GM23338 (cell line): ENCODE measurements at regions not wholly inside any gene's neighbourhood (a gene's known extent, or its start where the extent isn't known, plus 50 kb on each side); places are given as distances from the start of the nearest gene placed in this dataset.

ENCODE experiments used
- ATAC-seq: fragments of 200-7000 bp; cut with Tn5 transposase; 3 replicates; pipeline ENCODE4 v1.9.1; 2020
- DNase-seq: peaks from one replicate; pipeline ENCODE4 v3.0.0-alpha.2; 2015; ENCODE audit warnings: low spot score
- H2AFZ ChIP-seq: fragments of 200-600 bp; sonication (generic); 2 replicates; pipeline ENCODE4 v1.8.0; 2016; ENCODE audit warnings: antibody characterized with exemption, mild to moderate bottlenecking, moderate library complexity
- H3F3A ChIP-seq: fragments of 200-600 bp; sonication (generic); replicated peaks from 2 replicates; pipeline ENCODE4 v1.8.0; 2017; ENCODE audit warnings: antibody characterized with exemption, mixed run types, low read depth
- H3K27ac ChIP-seq: fragments of 200-600 bp; sonication (generic); 2 replicates; pipeline ENCODE4 v1.6.1; 2016; ENCODE audit warnings: low read depth
- H3K27me3 ChIP-seq: fragments of 200-600 bp; sonication (generic); 2 replicates; pipeline ENCODE4 v1.8.0; 2016; ENCODE audit warnings: mild to moderate bottlenecking, mixed run types, moderate library complexity; ENCODE audit not compliant: insufficient read depth
- H3K36me3 ChIP-seq: fragments of 200-600 bp; sonication (generic); 2 replicates; pipeline ENCODE4 v1.8.0; 2016; ENCODE audit warnings: mild to moderate bottlenecking; ENCODE audit not compliant: insufficient read depth
- H3K4me1 ChIP-seq: fragments of 200-600 bp; sonication (generic); 2 replicates; pipeline ENCODE4 v1.8.0; 2016; ENCODE audit warnings: mild to moderate bottlenecking, moderate library complexity; ENCODE audit not compliant: insufficient read depth
- H3K4me2 ChIP-seq: fragments of 200-600 bp; sonication (generic); 2 replicates; pipeline ENCODE4 v1.7.1; 2017; ENCODE audit warnings: mixed run types
- H3K4me3 ChIP-seq: fragments of 200-600 bp; sonication (generic); 2 replicates; pipeline ENCODE4 v1.6.1; 2016; ENCODE audit warnings: mixed run types
- H3K79me2 ChIP-seq: fragments of 200-600 bp; sonication (generic); replicated peaks from 2 replicates; pipeline ENCODE4 v1.8.0; 2017; ENCODE audit warnings: mild to moderate bottlenecking; ENCODE audit not compliant: insufficient read depth
- H3K9me2 ChIP-seq: fragments of 200-600 bp; sonication (generic); 2 replicates; pipeline ENCODE4 v1.8.0; 2017; ENCODE audit not compliant: insufficient read depth
- H4K20me1 ChIP-seq: fragments of 200-600 bp; sonication (generic); replicated peaks from 2 replicates; pipeline ENCODE4 v1.8.0; 2017; ENCODE audit warnings: mild to moderate bottlenecking; ENCODE audit not compliant: insufficient read depth
- H3K27ac Mint-ChIP-seq: 2 replicates; pipeline ENCODE4 v1.8.0; 2020; ENCODE audit warnings: inconsistent platforms, mild to moderate bottlenecking, moderate library complexity, mixed read lengths
- H3K27me3 Mint-ChIP-seq: 3 replicates; pipeline ENCODE4 v1.8.0; 2022; ENCODE audit warnings: low read depth, mild to moderate bottlenecking, moderate library complexity, mixed read lengths, inconsistent platforms; ENCODE audit not compliant: insufficient read depth, poor library complexity
- H3K36me3 Mint-ChIP-seq: 3 replicates; pipeline ENCODE4 v1.8.0; 2021; ENCODE audit warnings: low read depth, mild to moderate bottlenecking, inconsistent platforms, moderate library complexity, mixed read lengths
- H3K4me1 Mint-ChIP-seq: 3 replicates; pipeline ENCODE4 v1.8.0; 2020; ENCODE audit warnings: mild to moderate bottlenecking, inconsistent platforms, mixed read lengths
- H3K4me3 Mint-ChIP-seq: 3 replicates; pipeline ENCODE4 v1.8.0; 2021; ENCODE audit warnings: moderate library complexity, mild to moderate bottlenecking, inconsistent platforms, mixed read lengths
- H3K9me3 Mint-ChIP-seq: 3 replicates; pipeline ENCODE4 v1.8.0; 2020; ENCODE audit warnings: moderate library complexity, mild to moderate bottlenecking, inconsistent platforms, mixed read lengths
- CREB1 ChIP-seq: fragments of 250-450 bp; sonication (Bioruptor Pico); IDR thresholded peaks from 2 replicates; pipeline ENCODE4 v1.5.0; 2020; ENCODE audit warnings: low read depth, mild to moderate bottlenecking, moderate library complexity
- CTCF ChIP-seq, 2 experiments: fragments of 200-600 bp in 1 of 2; sonication (generic) in 1 of 2; conservative IDR thresholded peaks; 2 replicates each; pipeline versions ENCODE4 v1.5.1 to v1.6.1; 2016 to 2017; ENCODE audit warnings: antibody characterized with exemption in 2 of 2, low read depth in 2 of 2, mild to moderate bottlenecking in 2 of 2, moderate library complexity in 1 of 2
- ETS1 ChIP-seq: IDR thresholded peaks from 2 replicates; pipeline ENCODE4 v1.6.1; 2016; ENCODE audit warnings: antibody characterized with exemption
- EZH2 ChIP-seq: fragments of 200-600 bp; sonication (generic); IDR thresholded peaks from one replicate; pipeline ENCODE4 v1.8.0; 2017; ENCODE audit warnings: antibody characterized with exemption, mild to moderate bottlenecking, low read depth; ENCODE audit not compliant: unreplicated experiment
- EZH2phosphoT487 ChIP-seq: fragments of 200-600 bp; sonication (generic); IDR thresholded peaks from one replicate; pipeline ENCODE4 v1.8.1; 2018; ENCODE audit warnings: antibody characterized with exemption; ENCODE audit not compliant: unreplicated experiment
- JUNB ChIP-seq: IDR thresholded peaks from one replicate; pipeline ENCODE4 v1.6.1; 2016; ENCODE audit warnings: antibody characterized with exemption; ENCODE audit not compliant: unreplicated experiment
- NANOG ChIP-seq: IDR thresholded peaks from 2 replicates; pipeline ENCODE4 v1.6.1; 2016; ENCODE audit warnings: antibody characterized with exemption, borderline replicate concordance
- POLR2AphosphoS5 ChIP-seq: IDR thresholded peaks from 2 replicates; pipeline ENCODE4 v1.6.1; 2016; ENCODE audit warnings: antibody characterized with exemption, low read depth
- REST ChIP-seq: IDR thresholded peaks from one replicate; pipeline ENCODE4 v1.6.1; 2018; ENCODE audit warnings: antibody characterized with exemption; ENCODE audit not compliant: unreplicated experiment
- ZNF114 ChIP-seq: fragments of 250-450 bp; sonication (Bioruptor Pico); IDR thresholded peaks from 2 replicates; pipeline ENCODE4 v1.5.0; 2020; ENCODE audit warnings: mild to moderate bottlenecking, moderate library complexity
- ZNF462 ChIP-seq: fragments of 250-450 bp; sonication (Bioruptor Pico); IDR thresholded peaks from 2 replicates; pipeline ENCODE4 v1.5.0; 2020; ENCODE audit warnings: mild to moderate bottlenecking, moderate library complexity

- no peak for TF ChIP-seq CTCF (conservative IDR thresholded peaks at IDR 0.05; ENCODE audit: low read depth in 2 of 2)
Observed at GRCh38 chr5:89498699-89499098, 615.7 kb upstream of the MEF2C start (continued).

GRCh38 chr5:89493414-89493813, 610.4 kb upstream of the MEF2C start:
- no peaks in the 10 kb centered on the region for H4K20me1 ChIP-seq
- no peak overlapping the region for H3K4me2 ChIP-seq
- Mint-ChIP-seq H3K27ac (no peak overlapping the region), H3K4me3 (no peak overlapping the region), H3K9me3 (no peaks in the 10 kb centered on the region), H3K36me3 (no peaks in the 10 kb centered on the region), H3K27me3 (no peaks in the 10 kb centered on the region), H3K4me1 (no peaks in the 10 kb centered on the region)
- no peaks in the 10 kb centered on the region for H3K27me3 ChIP-seq
- H3K9me2 ChIP-seq = peaks cover 27% of the 10 kb centered on the region
- no peaks in the 10 kb centered on the region for H3F3A ChIP-seq
- H2AFZ ChIP-seq = no peak overlapping the region
- DNase-seq (no peak), ATAC-seq (no peak)
- H3K36me3 ChIP-seq = no peaks in the 10 kb centered on the region
- no peaks in the 10 kb centered on the region for H3K4me1 ChIP-seq
- H3K4me3 ChIP-seq = no peak overlapping the region
- no peaks in the 10 kb centered on the region for H3K79me2 ChIP-seq
- no peak overlapping the region for H3K27ac ChIP-seq
- TF ChIP-seq EZH2 (no peak), CTCF (conservative IDR thresholded peaks at IDR 0.05; ENCODE audit: low read depth in 2 of 2) (no peak), ETS1 (no peak), EZH2phosphoT487 (no peak), POLR2AphosphoS5 (no peak), JUNB (no peak), CREB1 (CRISPR knock-in tag) (no peak), ZNF114 (CRISPR knock-in tag) (no peak), ZNF462 (no peak), NANOG (no peak), REST (no peak)
